Ishikawa (cell line): ENCODE measurements at regions not wholly inside any gene's neighbourhood (a gene's known extent, or its start where the extent isn't known, plus 50 kb on each side); places are given as distances from the start of the nearest gene placed in this dataset.

ENCODE experiments used
- CEBPB ChIP-seq: IDR thresholded peaks from 2 replicates; pipeline ENCODE4 v1.6.1; 2012
- CREB1 ChIP-seq: IDR thresholded peaks from 2 replicates; pipeline ENCODE4 v1.6.1; 2012; ENCODE audit warnings: low read depth
- EGR1 ChIP-seq: IDR thresholded peaks from 2 replicates; pipeline ENCODE4 v1.6.1; 2012
- EP300 ChIP-seq: IDR thresholded peaks from 2 replicates; pipeline ENCODE4 v1.6.1; 2012; ENCODE audit warnings: borderline replicate concordance
- FOXM1 ChIP-seq: IDR thresholded peaks from 2 replicates; pipeline ENCODE4 v1.6.1; 2012; ENCODE audit warnings: low read depth, borderline replicate concordance
- MAX ChIP-seq: IDR thresholded peaks from 2 replicates; pipeline ENCODE4 v1.6.1; 2012
- NFIC ChIP-seq: IDR thresholded peaks from 2 replicates; pipeline ENCODE4 v1.6.1; 2012
- RAD21 ChIP-seq: IDR thresholded peaks from 2 replicates; pipeline ENCODE4 v1.6.1; 2012; ENCODE audit warnings: low read depth
- REST ChIP-seq: IDR thresholded peaks from 2 replicates; pipeline ENCODE4 v1.6.1; 2012; ENCODE audit warnings: low read depth, mild to moderate bottlenecking
- TAF1 ChIP-seq: IDR thresholded peaks from 2 replicates; pipeline ENCODE4 v1.6.1; 2012; ENCODE audit warnings: low read depth, mild to moderate bottlenecking
- TCF12 ChIP-seq: IDR thresholded peaks from 2 replicates; pipeline ENCODE4 v1.6.1; 2012; ENCODE audit warnings: low read depth
- TEAD4 ChIP-seq: IDR thresholded peaks from 2 replicates; pipeline ENCODE4 v1.6.1; 2012
- USF1 ChIP-seq: IDR thresholded peaks from 2 replicates; pipeline ENCODE4 v1.6.1; 2012
- YY1 ChIP-seq: IDR thresholded peaks from 2 replicates; pipeline ENCODE4 v1.6.1; 2012; ENCODE audit warnings: low read depth

GRCh38 chr14:44730860-44731259, 223.8 kb upstream of the FSCB start:
- TF ChIP-seq EP300 (no peak), NFIC (no peak), CREB1 (no peak), RAD21 (no peak), TCF12 (no peak), FOXM1 (no peak), CEBPB (no peak), REST (no peak), USF1 (no peak), TAF1 (no peak), YY1 (no peak), TEAD4 (no peak), EGR1 (no peak), MAX (no peak)
